ENCODE measurements at regions not wholly inside any gene's neighbourhood (a gene's known extent, or its start where the extent isn't known, plus 50 kb on each side); places are given as distances from the start of the nearest gene placed in this dataset.

- CTCF ChIA-PET (ENCODE audit: unreplicated experiment), result no interaction called here
These were observed 136.8 kb downstream of the ESM1 start for GRCh38 chr5:54848581-54848980.

GRCh38 chr5:54845567-54845941, 139.8 kb downstream of the ESM1 start:
- H3K79me2 ChIP-seq (ENCODE audit: insufficient read depth, low read depth, low read length), result no peaks in the 10 kb centered on the region
- H3K4me1 ChIP-seq (ENCODE audit: insufficient read depth, low read length, poor library complexity, severe bottlenecking), result no peaks in the 10 kb centered on the region
- CTCF ChIA-PET (ENCODE audit: unreplicated experiment), result interaction anchor here (1.0 to 1.8 kb wide), 2 partner anchors 11 to 329 kb away, joined by 3 to 9 read pairs; partner anchors contain the start of gene SNX18
- no peaks in the 10 kb centered on the region for H3K36me3 ChIP-seq (ENCODE audit: insufficient read depth, low read length)
- no peak overlapping the region for H3K27ac ChIP-seq (ENCODE audit: low read depth, low read length, poor library complexity, severe bottlenecking)
- H3K4me3 ChIP-seq (ENCODE audit: low read depth, low read length, poor library complexity, severe bottlenecking), result no peak overlapping the region
- no TSS peak for BruUV-seq (replicated peaks)
- intact Hi-C loops (cut with micrococcal nuclease; ENCODE audit: unreplicated experiment), result loop anchor here (1.0 to 2.0 kb wide), 2 partner anchors 199 to 328 kb away; partner anchors contain the start of gene SNX18
- POLR2A ChIA-PET, result interaction anchor here (0.6 to 1.2 kb wide), 3 partner anchors 17 to 335 kb away, joined by 3 to 5 read pairs (median 3); no protein-coding TSS in a partner anchor
- TF ChIP-seq, protein P1, sequence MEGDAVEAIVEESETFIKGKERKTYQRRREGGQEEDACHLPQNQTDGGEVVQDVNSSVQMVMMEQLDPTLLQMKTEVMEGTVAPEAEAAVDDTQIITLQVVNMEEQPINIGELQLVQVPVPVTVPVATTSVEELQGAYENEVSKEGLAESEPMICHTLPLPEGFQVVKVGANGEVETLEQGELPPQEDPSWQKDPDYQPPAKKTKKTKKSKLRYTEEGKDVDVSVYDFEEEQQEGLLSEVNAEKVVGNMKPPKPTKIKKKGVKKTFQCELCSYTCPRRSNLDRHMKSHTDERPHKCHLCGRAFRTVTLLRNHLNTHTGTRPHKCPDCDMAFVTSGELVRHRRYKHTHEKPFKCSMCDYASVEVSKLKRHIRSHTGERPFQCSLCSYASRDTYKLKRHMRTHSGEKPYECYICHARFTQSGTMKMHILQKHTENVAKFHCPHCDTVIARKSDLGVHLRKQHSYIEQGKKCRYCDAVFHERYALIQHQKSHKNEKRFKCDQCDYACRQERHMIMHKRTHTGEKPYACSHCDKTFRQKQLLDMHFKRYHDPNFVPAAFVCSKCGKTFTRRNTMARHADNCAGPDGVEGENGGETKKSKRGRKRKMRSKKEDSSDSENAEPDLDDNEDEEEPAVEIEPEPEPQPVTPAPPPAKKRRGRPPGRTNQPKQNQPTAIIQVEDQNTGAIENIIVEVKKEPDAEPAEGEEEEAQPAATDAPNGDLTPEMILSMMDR (conservative IDR thresholded peaks at IDR 0.05; ENCODE audit: low read length), result no peak
- TF ChIP-seq EZH2phosphoT487 (IDR thresholded peaks at IDR 0.05; ENCODE audit: borderline replicate concordance, low read depth, low read length), result no peak
- H4K20me1 ChIP-seq (ENCODE audit: insufficient read depth, low read length), result no peaks in the 10 kb centered on the region
- H2AFZ ChIP-seq (ENCODE audit: low read length), result peak overlapping the region; percentile 48; the same call in 1 of the 2 replicates
- H3K4me2 ChIP-seq (ENCODE audit: low read length), result no peak overlapping the region
- no peaks in the 10 kb centered on the region for H3K9me2 ChIP-seq (ENCODE audit: insufficient read depth, low read length)
- DNase-seq (ENCODE audit: low spot score), result no peak
- H3K9me3 ChIP-seq (ENCODE audit: low read length), result no peaks in the 10 kb centered on the region

More at GRCh38 chr5:54848581-54848980, 136.8 kb downstream of the ESM1 start:
- H3K9me3 ChIP-seq (ENCODE audit: low read length), result no peaks in the 10 kb centered on the region
- no TSS peak for BruUV-seq (replicated peaks)
- intact Hi-C loops (cut with micrococcal nuclease; ENCODE audit: unreplicated experiment), result no loop called here
- no peaks in the 10 kb centered on the region for H3K4me1 ChIP-seq (ENCODE audit: insufficient read depth, low read length, poor library complexity, severe bottlenecking)
- H3K9me2 ChIP-seq (ENCODE audit: insufficient read depth, low read length), result no peaks in the 10 kb centered on the region
- no peaks in the 10 kb centered on the region for H4K20me1 ChIP-seq (ENCODE audit: insufficient read depth, low read length)
- H3K4me3 ChIP-seq (ENCODE audit: low read depth, low read length, poor library complexity, severe bottlenecking), result no peak overlapping the region
- H2AFZ ChIP-seq (ENCODE audit: low read length), result no peak overlapping the region
- TF ChIP-seq, protein P1 (conservative IDR thresholded peaks at IDR 0.05; ENCODE audit: low read length), result no peak
- TF ChIP-seq EZH2phosphoT487 (IDR thresholded peaks at IDR 0.05; ENCODE audit: borderline replicate concordance, low read depth, low read length), result no peak
- no peak overlapping the region for H3K27ac ChIP-seq (ENCODE audit: low read depth, low read length, poor library complexity, severe bottlenecking)
- H3K4me2 ChIP-seq (ENCODE audit: low read length), result no peak overlapping the region
- no peak for DNase-seq (ENCODE audit: low spot score)
- H3K36me3 ChIP-seq (ENCODE audit: insufficient read depth, low read length), result no peaks in the 10 kb centered on the region
- POLR2A ChIA-PET, result no interaction called here
- H3K79me2 ChIP-seq (ENCODE audit: insufficient read depth, low read depth, low read length), result no peaks in the 10 kb centered on the region

- peak overlapping the region; percentile 35 for H3K4me2 ChIP-seq (ENCODE audit: low read length)
- H2AFZ ChIP-seq (ENCODE audit: low read length), result peak overlapping the region; percentile 48; the same call in 1 of the 2 replicates
These were observed 140.4 kb downstream of the ESM1 start for GRCh38 chr5:54844905-54845566.

More at GRCh38 chr5:54844905-54845566, 140.4 kb downstream of the ESM1 start:
- Histone ChIP-seq H3K27ac (ENCODE audit: low read depth, low read length, poor library complexity, severe bottlenecking) (no peak overlapping the region), H3K36me3 (ENCODE audit: insufficient read depth, low read length) (no peaks in the 10 kb centered on the region), H3K79me2 (ENCODE audit: insufficient read depth, low read depth, low read length) (no peaks in the 10 kb centered on the region), H3K9me2 (ENCODE audit: insufficient read depth, low read length) (no peaks in the 10 kb centered on the region), H4K20me1 (ENCODE audit: insufficient read depth, low read length) (no peaks in the 10 kb centered on the region), H3K4me1 (ENCODE audit: insufficient read depth, low read length, poor library complexity, severe bottlenecking) (no peaks in the 10 kb centered on the region), H3K9me3 (ENCODE audit: low read length) (no peaks in the 10 kb centered on the region), H3K4me3 (ENCODE audit: low read depth, low read length, poor library complexity, severe bottlenecking) (peak overlapping the region; percentile 13)
- ChIA-PET POLR2A (interaction anchor here (0.6 to 1.2 kb wide), 4 partner anchors 16 to 335 kb away, joined by 3 to 5 read pairs (median 4); partner anchors contain the start of gene SNX18), CTCF (ENCODE audit: unreplicated experiment) (interaction anchor here (0.9 to 1.8 kb wide), 3 partner anchors 11 to 328 kb away, joined by 3 to 9 read pairs (median 3); partner anchors contain the start of gene SNX18)
- intact Hi-C loops (cut with micrococcal nuclease; ENCODE audit: unreplicated experiment), result loop anchor here (1.0 to 2.0 kb wide), 2 partner anchors 198 to 328 kb away; partner anchors contain the start of gene SNX18
- TF ChIP-seq, protein P1 (conservative IDR thresholded peaks at IDR 0.05; ENCODE audit: low read length), result peak; percentile 89
- no peak for TF ChIP-seq EZH2phosphoT487 (IDR thresholded peaks at IDR 0.05; ENCODE audit: borderline replicate concordance, low read depth, low read length)
- peak; percentile 70 for DNase-seq (ENCODE audit: low spot score)
- BruUV-seq (replicated peaks), result no TSS peak
